Esophagus muscularis mucosa (tissue), 4 donors: ENCODE measurements at regions not wholly inside any gene's neighbourhood (a gene's known extent, or its start where the extent isn't known, plus 50 kb on each side); places are given as distances from the start of the nearest gene placed in this dataset.
"Not testable (repeated sequence)": the region's sequence is repeated elsewhere in the genome, so short reads cannot be mapped to it uniquely, and the experiment has no call there.

Experiments used
- DNase-seq: peaks from one replicate; pipeline ENCODE4 v3.0.0-alpha.2; 2017; ENCODE audit errors: extremely low spot score
- H3K27ac ChIP-seq, 4 donors: fragments of 200-600 bp; sonication (generic); replicated peaks in 1 of 4; 1 replicate in 3 of 4; 2 replicates in 1 of 4; pipeline ENCODE4 v1.5.1; 2016 to 2019; ENCODE audit warnings: mild to moderate bottlenecking in 1 of 4
- H3K27me3 ChIP-seq, 4 donors: fragments of 200-600 bp; sonication (generic); one replicate each; pipeline versions ENCODE4 v1.5.1 to v1.6.0; 2016 to 2019
- H3K36me3 ChIP-seq, 4 donors: fragments of 200-600 bp; sonication (generic); one replicate each; pipeline ENCODE4 v1.5.1; 2016 to 2019
- H3K4me1 ChIP-seq, 4 donors: fragments of 200-600 bp; sonication (generic); one replicate each; pipeline ENCODE4 v1.5.1; 2016 to 2019
- H3K4me3 ChIP-seq, 4 donors: fragments of 200-600 bp; sonication (generic); 1 replicate in 2 of 4; 2 replicates in 2 of 4; pipeline ENCODE4 v1.5.1; 2016 to 2019; ENCODE audit warnings: mild to moderate bottlenecking in 4 of 4, moderate library complexity in 1 of 4
- H3K9me3 ChIP-seq, 4 donors: fragments of 200-600 bp; sonication (generic); 1 replicate in 3 of 4; 2 replicates in 1 of 4; pipeline ENCODE4 v1.5.1; 2016 to 2019
- EP300 ChIP-seq: sonication (generic); formaldehyde crosslinking; IDR thresholded peaks from one replicate; pipeline ENCODE4 v1.6.1; 2017; ENCODE audit warnings: antibody characterized with exemption
- POLR2A ChIP-seq: fragments of 450-650 bp; IDR thresholded peaks from one replicate; pipeline ENCODE4 v1.6.1; 2017; ENCODE audit warnings: antibody characterized with exemption, moderate library complexity, mild to moderate bottlenecking, low read depth
- POLR2AphosphoS5 ChIP-seq, 2 donors: sonication (generic); formaldehyde crosslinking; IDR thresholded peaks; one replicate each; pipeline ENCODE4 v1.6.1; 2017; ENCODE audit warnings: antibody characterized with exemption in 2 of 2
- WGBS: methylation state at CpG from one replicate; pipeline ENCODE4 v1.1.5; 2018; 5-methylcytosine and 5-hydroxymethylcytosine counted together
- intact Hi-C: fragments of 100-400 bp; cut with DNase I; formaldehyde crosslinking; loops from one replicate; pipeline ENCODE4 v1.15.1; 2023
- TF ChIP-seq, protein P1 (sequence below), 3 experiments: fragments of 200-600 bp in 2 of 3; fragments of 450-650 bp in 1 of 3; sonication (generic) in 2 of 3; IDR thresholded peaks; one replicate each; pipeline ENCODE4 v1.5.1; 2017 to 2019; ENCODE audit warnings: antibody characterized with exemption in 3 of 3, mild to moderate bottlenecking in 2 of 3, moderate library complexity in 1 of 3

DNA sequence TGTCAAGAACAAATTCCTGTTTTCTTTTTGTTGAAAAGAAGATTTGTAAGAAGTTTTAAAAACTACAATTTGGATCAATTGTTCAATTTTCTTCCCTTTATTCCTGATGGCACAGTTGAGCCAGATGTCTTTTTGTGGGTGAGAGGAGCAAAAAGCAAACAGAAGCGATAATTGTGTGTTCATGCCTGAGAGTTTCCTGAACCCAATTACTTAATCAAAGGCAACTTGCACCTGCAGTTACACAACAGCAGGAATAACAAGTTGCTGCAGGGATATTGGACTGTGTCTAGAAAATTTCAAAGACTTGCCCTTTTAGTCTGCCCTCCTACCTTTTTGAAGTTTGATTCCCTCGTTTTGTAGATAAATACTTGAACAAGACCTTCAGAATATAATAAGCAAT lies 383.6 kb downstream of the DSEL start:
- Histone ChIP-seq H3K9me3 (no peaks in the 10 kb centered on the region), H3K4me1 (no peaks in the 10 kb centered on the region), H3K36me3 (no peaks in the 10 kb centered on the region), H3K27ac (no peak overlapping the region), H3K4me3 (no peak overlapping the region), H3K27me3 (no peaks in the 10 kb centered on the region)
- DNase-seq: no peak
- intact Hi-C loops: no loop called here
- TF ChIP-seq POLR2AphosphoS5 (IDR thresholded peaks at IDR 0.05): no peak
- TF ChIP-seq POLR2A: no peak
- no peak for TF ChIP-seq EP300
- TF ChIP-seq, protein P1, sequence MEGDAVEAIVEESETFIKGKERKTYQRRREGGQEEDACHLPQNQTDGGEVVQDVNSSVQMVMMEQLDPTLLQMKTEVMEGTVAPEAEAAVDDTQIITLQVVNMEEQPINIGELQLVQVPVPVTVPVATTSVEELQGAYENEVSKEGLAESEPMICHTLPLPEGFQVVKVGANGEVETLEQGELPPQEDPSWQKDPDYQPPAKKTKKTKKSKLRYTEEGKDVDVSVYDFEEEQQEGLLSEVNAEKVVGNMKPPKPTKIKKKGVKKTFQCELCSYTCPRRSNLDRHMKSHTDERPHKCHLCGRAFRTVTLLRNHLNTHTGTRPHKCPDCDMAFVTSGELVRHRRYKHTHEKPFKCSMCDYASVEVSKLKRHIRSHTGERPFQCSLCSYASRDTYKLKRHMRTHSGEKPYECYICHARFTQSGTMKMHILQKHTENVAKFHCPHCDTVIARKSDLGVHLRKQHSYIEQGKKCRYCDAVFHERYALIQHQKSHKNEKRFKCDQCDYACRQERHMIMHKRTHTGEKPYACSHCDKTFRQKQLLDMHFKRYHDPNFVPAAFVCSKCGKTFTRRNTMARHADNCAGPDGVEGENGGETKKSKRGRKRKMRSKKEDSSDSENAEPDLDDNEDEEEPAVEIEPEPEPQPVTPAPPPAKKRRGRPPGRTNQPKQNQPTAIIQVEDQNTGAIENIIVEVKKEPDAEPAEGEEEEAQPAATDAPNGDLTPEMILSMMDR (IDR thresholded peaks at IDR 0.05): no peak
- 15% methylated on average over 2 of the region's 2 CpGs for WGBS

DNA sequence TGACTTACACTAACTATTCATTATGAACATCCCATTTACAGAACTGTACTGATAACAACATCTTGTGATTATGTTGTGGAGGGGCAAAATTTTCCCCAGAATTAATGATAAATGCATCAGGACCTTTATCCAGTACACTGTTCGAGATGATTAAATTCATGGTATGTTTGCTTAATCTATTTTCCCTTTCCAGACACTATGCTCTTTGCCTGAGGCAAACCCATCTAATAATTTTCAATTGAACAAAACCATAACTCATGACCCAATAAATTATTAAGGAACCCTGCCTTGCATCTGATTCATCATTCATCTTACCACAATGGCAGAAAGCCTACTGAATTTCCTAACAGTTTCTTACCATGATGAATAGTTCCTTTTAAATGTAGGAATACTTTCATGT lies 385.0 kb downstream of the DSEL start:
- DNase-seq: no peak
- Histone ChIP-seq H3K27ac (no peak overlapping the region), H3K9me3 (no peaks in the 10 kb centered on the region), H3K36me3 (no peaks in the 10 kb centered on the region), H3K4me1 (no peaks in the 10 kb centered on the region), H3K4me3 (no peak overlapping the region), H3K27me3 (no peaks in the 10 kb centered on the region)
- 70% methylated on average over 1 of the region's 1 CpG for WGBS
- TF ChIP-seq, protein P1 (IDR thresholded peaks at IDR 0.05): no peak
- TF ChIP-seq EP300: no peak
- no peak for TF ChIP-seq POLR2A
- intact Hi-C loops: no loop called here

DNA sequence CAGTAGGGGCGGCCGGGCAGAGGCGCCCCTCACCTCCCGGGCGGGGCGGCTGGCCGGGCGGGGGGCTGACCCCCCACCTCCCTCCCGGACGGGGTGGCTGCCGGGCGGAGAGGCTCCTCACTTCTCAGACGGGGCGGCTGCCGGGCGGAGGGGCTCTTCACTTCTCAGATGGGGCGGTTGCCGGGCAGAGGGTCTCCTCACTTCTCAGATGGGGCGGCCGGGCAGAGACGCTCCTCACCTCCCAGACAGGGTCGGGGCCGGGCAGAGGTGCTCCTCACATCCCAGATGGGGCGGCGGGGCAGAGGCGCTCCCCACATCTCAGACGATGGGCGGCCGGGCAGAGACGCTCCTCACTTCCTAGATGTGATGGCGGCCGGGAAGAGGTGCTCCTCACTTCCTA lies 389.8 kb downstream of the DSEL start:
- H3K27me3 ChIP-seq, H3K4me1 ChIP-seq, intact Hi-C loops, H3K4me3 ChIP-seq, H3K9me3 ChIP-seq, H3K27ac ChIP-seq, H3K36me3 ChIP-seq, DNase-seq: not testable (repeated sequence)
- 100% methylated on average over 3 of the region's 32 CpGs for WGBS

DNA sequence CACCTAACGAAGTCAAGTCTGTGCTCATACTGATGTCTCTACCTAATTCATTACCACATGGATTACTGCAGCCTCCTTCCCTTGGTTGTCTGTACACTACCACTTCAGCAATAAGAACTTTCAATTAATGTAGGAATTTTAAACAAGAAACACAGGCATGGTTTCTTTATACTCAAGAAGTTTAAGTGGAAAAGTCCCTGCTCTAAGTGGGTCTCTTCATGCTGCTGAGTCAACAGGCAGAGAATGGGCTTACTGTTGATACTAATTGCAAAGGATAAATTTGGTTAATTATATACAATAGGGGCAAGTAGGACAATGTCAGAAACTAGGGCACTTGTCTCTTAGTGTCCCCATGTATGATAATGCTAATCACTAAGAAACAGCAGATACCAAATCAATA lies 392.6 kb downstream of the DSEL start:
- intact Hi-C loops: no loop called here
- no peaks in the 10 kb centered on the region for H3K27me3 ChIP-seq
- WGBS: 88% methylated on average over 1 of the region's 1 CpG
- no peak overlapping the region for H3K27ac ChIP-seq
- TF ChIP-seq EP300 (no peak), POLR2A (no peak), POLR2AphosphoS5 (IDR thresholded peaks at IDR 0.05) (no peak)
- TF ChIP-seq, protein P1 (IDR thresholded peaks at IDR 0.05): no peak
- no peaks in the 10 kb centered on the region for H3K36me3 ChIP-seq
- H3K4me1 ChIP-seq: no peaks in the 10 kb centered on the region
- no peak for DNase-seq
- H3K4me3 ChIP-seq: no peak overlapping the region
- H3K9me3 ChIP-seq: no peaks in the 10 kb centered on the region

DNA sequence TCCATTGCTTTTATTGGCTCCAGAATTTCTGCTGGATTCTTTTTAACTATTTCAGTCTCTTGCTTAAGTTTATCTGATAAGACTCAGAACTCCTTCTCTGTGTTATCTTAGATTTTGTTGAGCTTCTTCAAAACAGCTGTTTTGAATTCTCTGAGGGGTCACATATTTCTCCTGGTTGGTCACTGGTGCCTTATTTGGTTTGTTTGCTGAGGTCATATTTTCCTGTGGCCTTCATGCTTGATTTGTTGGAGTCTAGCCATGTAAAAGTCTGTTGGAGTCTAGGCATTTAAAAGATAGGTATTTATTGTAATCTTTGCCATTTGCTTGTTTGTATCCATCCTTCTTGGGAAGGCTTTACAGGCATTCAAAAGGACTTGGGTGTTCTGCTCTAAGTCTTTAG lies 398.7 kb downstream of the DSEL start:
- Histone ChIP-seq H3K9me3 (no peaks in the 10 kb centered on the region), H3K27ac (no peak overlapping the region), H3K36me3 (no peaks in the 10 kb centered on the region), H3K27me3 (no peaks in the 10 kb centered on the region), H3K4me1 (no peaks in the 10 kb centered on the region), H3K4me3 (no peak overlapping the region)
- intact Hi-C loops: no loop called here
- no peak for DNase-seq
- TF ChIP-seq EP300 (no peak), POLR2AphosphoS5 (IDR thresholded peaks at IDR 0.05) (no peak), POLR2A (no peak)
- TF ChIP-seq, protein P1 (IDR thresholded peaks at IDR 0.05): no peak
